GM19351 (cell line): ENCODE measurements at regions not wholly inside any gene's neighbourhood (a gene's known extent, or its start where the extent isn't known, plus 50 kb on each side); places are given as distances from the start of the nearest gene placed in this dataset.

Experiments
- ATAC-seq: cut with Tn5 transposase; IDR thresholded peaks from one replicate; pipeline ENCODE4 v1.9.1; 2021; ENCODE audit warnings: mild to moderate bottlenecking, moderate library complexity; ENCODE audit not compliant: unreplicated experiment

- no peak for ATAC-seq
Observed at GRCh38 chr1:5480906-5481305, 511.3 kb downstream of the NPHP4 start.

GRCh38 chr1:5479876-5480646, 512.2 kb downstream of the NPHP4 start:
- ATAC-seq: no peak

- ATAC-seq: no peak
Observed at GRCh38 chr1:5478961-5479360, 513.3 kb downstream of the NPHP4 start.

GRCh38 chr1:5478156-5478695, 514.0 kb downstream of the NPHP4 start:
- no peak for ATAC-seq

GRCh38 chr1:5477716-5478115, 514.5 kb downstream of the NPHP4 start:
- no peak for ATAC-seq

GRCh38 chr1:5475572-5475971, 516.7 kb downstream of the NPHP4 start:
- ATAC-seq: no peak

GRCh38 chr1:5473268-5473667, 519.0 kb downstream of the NPHP4 start:
- ATAC-seq: no peak

- ATAC-seq: no peak
Observed at GRCh38 chr1:5466487-5466886, 525.7 kb downstream of the NPHP4 start.

GRCh38 chr1:5465281-5465711, 526.9 kb downstream of the NPHP4 start:
- ATAC-seq: no peak

- ATAC-seq: no peak
Observed at GRCh38 chr1:5464366-5464765, 527.9 kb downstream of the NPHP4 start.

GRCh38 chr1:5460974-5461373, 531.3 kb downstream of the NPHP4 start:
- ATAC-seq: no peak

- ATAC-seq: no peak
Observed at GRCh38 chr1:5459839-5460610, 532.2 kb downstream of the NPHP4 start.

- ATAC-seq: no peak
Observed at GRCh38 chr1:5458248-5458647, 534.0 kb downstream of the NPHP4 start.

- ATAC-seq: no peak
Observed at GRCh38 chr1:5456090-5456811, 536.0 kb downstream of the NPHP4 start.

- no peak for ATAC-seq
Observed at GRCh38 chr1:5455651-5456050, 536.6 kb downstream of the NPHP4 start.

GRCh38 chr1:5455056-5455455, 537.2 kb downstream of the NPHP4 start:
- ATAC-seq: no peak

- ATAC-seq: no peak
Observed at GRCh38 chr1:5453347-5453746, 538.9 kb downstream of the NPHP4 start.

- ATAC-seq: no peak
Observed at GRCh38 chr1:5451671-5452070, 540.6 kb downstream of the NPHP4 start.

- ATAC-seq: no peak
Observed at GRCh38 chr1:5448486-5448885, 543.7 kb downstream of the NPHP4 start.

- no peak for ATAC-seq
Observed at GRCh38 chr1:5447503-5447960, 544.7 kb downstream of the NPHP4 start.

GRCh38 chr1:5444396-5444795, 547.8 kb downstream of the NPHP4 start:
- no peak for ATAC-seq
